HepG2 (cell line): ENCODE measurements at regions not wholly inside any gene's neighbourhood (a gene's known extent, or its start where the extent isn't known, plus 50 kb on each side); places are given as distances from the start of the nearest gene placed in this dataset.

ENCODE experiments used
- AFF4 ChIP-seq: sonication (generic); formaldehyde crosslinking; IDR thresholded peaks from 2 replicates; pipeline ENCODE4 v1.4.0; 2020; ENCODE audit warnings: missing genetic modification reagents
- CTCF ChIP-seq: sonication (generic); formaldehyde crosslinking; IDR thresholded peaks from 2 replicates; pipeline ENCODE4 v1.5.0; 2020; ENCODE audit warnings: mild to moderate bottlenecking, missing genetic modification reagents, moderate library complexity
- JUND ChIP-seq: sonication (generic); formaldehyde crosslinking; IDR thresholded peaks from 2 replicates; pipeline ENCODE4 v1.8.0; 2022; ENCODE audit warnings: mild to moderate bottlenecking, missing genetic modification reagents
- KDM5A ChIP-seq: fragments of 200-600 bp; sonication (generic); IDR thresholded peaks from 2 replicates; pipeline ENCODE4 v1.7.0; 2018; ENCODE audit warnings: antibody characterized with exemption, mild to moderate bottlenecking, low read length, borderline replicate concordance
- MAFG ChIP-seq: sonication (generic); formaldehyde crosslinking; IDR thresholded peaks from 2 replicates; pipeline ENCODE4 v1.5.1; 2020; ENCODE audit warnings: mild to moderate bottlenecking, missing genetic modification reagents
- NFATC3 ChIP-seq: sonication (generic); formaldehyde crosslinking; IDR thresholded peaks from 2 replicates; pipeline ENCODE4 v1.5.1; 2020; ENCODE audit warnings: mild to moderate bottlenecking, missing genetic modification reagents
- POLR2AphosphoS5 ChIP-seq: IDR thresholded peaks from 2 replicates; pipeline ENCODE4 v1.6.1; 2012; ENCODE audit warnings: low read depth, low read length
- SOX5 ChIP-seq: IDR thresholded peaks from 2 replicates; pipeline ENCODE4 v1.6.1; 2016; ENCODE audit warnings: borderline replicate concordance
- ZBTB21 ChIP-seq: sonication (generic); formaldehyde crosslinking; IDR thresholded peaks from 2 replicates; pipeline ENCODE4 v1.4.0; 2020; ENCODE audit warnings: missing genetic modification reagents
- ZNF136 ChIP-seq: sonication (generic); formaldehyde crosslinking; IDR thresholded peaks from 2 replicates; pipeline ENCODE4 v1.8.1; 2022; ENCODE audit warnings: low read depth, mild to moderate bottlenecking, moderate library complexity, missing genetic modification reagents
- ZNF513 ChIP-seq: sonication (generic); formaldehyde crosslinking; conservative IDR thresholded peaks from 2 replicates; pipeline ENCODE4 v1.5.0; 2020; ENCODE audit warnings: missing genetic modification reagents
- ZNF7 ChIP-seq: IDR thresholded peaks from 2 replicates; pipeline ENCODE4 v1.6.1; 2016; ENCODE audit warnings: missing biosample characterization, missing genetic modification reagents

- TF ChIP-seq NFATC3: no peak
- TF ChIP-seq ZNF136 (CRISPR knock-in tag): no peak
- no peak for TF ChIP-seq ZBTB21
- no peak for TF ChIP-seq ZNF513 (CRISPR knock-in tag)
- no peak for TF ChIP-seq KDM5A
- TF ChIP-seq JUND (CRISPR knock-in tag): no peak
- no peak for TF ChIP-seq POLR2AphosphoS5
- TF ChIP-seq MAFG (CRISPR knock-in tag): no peak
- TF ChIP-seq SOX5: no peak
- no peak for TF ChIP-seq AFF4 (CRISPR knock-in tag)
- TF ChIP-seq CTCF (CRISPR knock-in tag): no peak
- no peak for TF ChIP-seq ZNF7 (CRISPR knock-in tag)
Measured at GRCh38 chr10:85515316-85515715, 851.3 kb downstream of the GRID1 start.
